CD14-positive monocyte (primary cell): ENCODE measurements at regions not wholly inside any gene's neighbourhood (a gene's known extent, or its start where the extent isn't known, plus 50 kb on each side); places are given as distances from the start of the nearest gene placed in this dataset.

Experiments
- DNase-seq, 3 donors: peaks; one replicate each; pipeline ENCODE4 v3.0.0-alpha.2; 2011 to 2022
- H2AFZ ChIP-seq: 2 replicates; pipeline ENCODE4 v1.6.0; 2012; ENCODE audit warnings: mild to moderate bottlenecking, low read depth, low read length, inconsistent platforms; ENCODE audit not compliant: insufficient read depth, poor library complexity, severe bottlenecking
- H3K27ac ChIP-seq, 2 donors: 1 replicate in 1 of 2; 2 replicates in 1 of 2; pipeline ENCODE4 v1.5.1; 2012 to 2013; ENCODE audit warnings: low read length in 2 of 2, control low read depth in 1 of 2, inconsistent platforms in 1 of 2, low read depth in 1 of 2, mild to moderate bottlenecking in 1 of 2
- H3K27me3 ChIP-seq, 2 donors: one replicate each; pipeline versions ENCODE4 v1.6.0 to v1.6.1; 2011 to 2013; ENCODE audit warnings: low read length in 2 of 2; ENCODE audit not compliant: control insufficient read depth in 2 of 2, insufficient read depth in 2 of 2
- H3K36me3 ChIP-seq, 2 donors: replicated peaks in 1 of 2; 1 replicate in 1 of 2; 2 replicates in 1 of 2; pipeline versions ENCODE4 v1.5.1 to v1.6.1; 2012 to 2013; ENCODE audit warnings: low read length in 2 of 2, control low read depth in 1 of 2, inconsistent platforms in 1 of 2, mild to moderate bottlenecking in 1 of 2; ENCODE audit not compliant: insufficient read depth in 2 of 2, control insufficient read depth in 1 of 2
- H3K4me1 ChIP-seq, 2 donors: 1 replicate in 1 of 2; 2 replicates in 1 of 2; pipeline versions ENCODE4 v1.5.1 to v1.6.1; 2012 to 2013; ENCODE audit warnings: low read length in 2 of 2, control low read depth in 1 of 2, inconsistent platforms in 1 of 2, mild to moderate bottlenecking in 1 of 2, moderate library complexity in 1 of 2; ENCODE audit not compliant: insufficient read depth in 2 of 2, control insufficient read depth in 1 of 2
- H3K4me2 ChIP-seq: replicated peaks from 2 replicates; pipeline ENCODE3; 2012; ENCODE audit warnings: low read length, moderate library complexity, mild to moderate bottlenecking; ENCODE audit not compliant: poor library complexity, severe bottlenecking; ENCODE audit errors: extremely low read depth
- H3K4me3 ChIP-seq, 3 experiments: fragments of 200-600 bp in 1 of 3; sonication (generic) in 1 of 3; replicated peaks in 1 of 3; 1 replicate in 2 of 3; 2 replicates in 1 of 3; pipeline ENCODE4 v1.5.1; 2011 to 2013; ENCODE audit warnings: low read length in 3 of 3, mild to moderate bottlenecking in 3 of 3, control low read depth in 2 of 3, low read depth in 2 of 3, inconsistent platforms in 1 of 3, moderate library complexity in 1 of 3
- H3K79me2 ChIP-seq: 2 replicates; pipeline ENCODE4 v1.6.0; 2012; ENCODE audit warnings: mild to moderate bottlenecking, control low read depth, inconsistent platforms, low read length, moderate library complexity; ENCODE audit not compliant: insufficient read depth
- H3K9ac ChIP-seq: 2 replicates; pipeline ENCODE4 v1.6.0; 2017; ENCODE audit warnings: low read length, mild to moderate bottlenecking; ENCODE audit not compliant: insufficient read depth, poor library complexity, severe bottlenecking
- H3K9me3 ChIP-seq, 2 donors: replicated peaks in 1 of 2; 1 replicate in 1 of 2; 2 replicates in 1 of 2; pipeline versions ENCODE4 v1.5.1 to v1.6.1; 2012 to 2013; ENCODE audit warnings: low read length in 2 of 2, control low read depth in 1 of 2; ENCODE audit not compliant: control insufficient read depth in 1 of 2, insufficient read depth in 1 of 2
- H4K20me1 ChIP-seq: 2 replicates; pipeline ENCODE4 v1.6.0; 2012; ENCODE audit warnings: mild to moderate bottlenecking, low read length, control low read depth, moderate library complexity; ENCODE audit not compliant: insufficient read depth
- H3K27ac Mint-ChIP-seq, 7 donors: one replicate each; pipeline ENCODE4 v1.8.0; 2020; ENCODE audit warnings: mild to moderate bottlenecking in 7 of 7, mixed read lengths in 7 of 7, moderate library complexity in 6 of 7, inconsistent platforms in 2 of 7
- H3K27me3 Mint-ChIP-seq, 3 donors: one replicate each; pipeline ENCODE4 v1.8.0; 2021 to 2022; ENCODE audit warnings: low read depth in 3 of 3, mild to moderate bottlenecking in 3 of 3, mixed read lengths in 3 of 3, moderate library complexity in 3 of 3, inconsistent platforms in 1 of 3
- H3K36me3 Mint-ChIP-seq, 2 donors: one replicate each; pipeline ENCODE4 v1.8.0; 2020; ENCODE audit warnings: mixed read lengths in 2 of 2, inconsistent platforms in 1 of 2, mild to moderate bottlenecking in 1 of 2
- H3K4me1 Mint-ChIP-seq: one replicate; pipeline ENCODE4 v1.8.0; 2020; ENCODE audit warnings: mild to moderate bottlenecking, mixed read lengths
- H3K4me3 Mint-ChIP-seq, 2 donors: one replicate each; pipeline ENCODE4 v1.8.0; 2020; ENCODE audit warnings: mild to moderate bottlenecking in 2 of 2, mixed read lengths in 2 of 2, moderate library complexity in 1 of 2
- H3K9me3 Mint-ChIP-seq, 7 donors: one replicate each; pipeline ENCODE4 v1.8.0; 2020 to 2022; ENCODE audit warnings: mixed read lengths in 7 of 7, mild to moderate bottlenecking in 6 of 7, moderate library complexity in 6 of 7, inconsistent platforms in 2 of 7
- WGBS: methylation state at CpG from one replicate; pipeline ENCODE4 v1.1.5; 2013; ENCODE audit warnings: missing lambda C conversion rate; ENCODE audit not compliant: insufficient coverage; 5-methylcytosine and 5-hydroxymethylcytosine counted together
- intact Hi-C, 2 donors: fragments of 100-400 bp; cut with micrococcal nuclease; formaldehyde crosslinking; loops; one replicate each; pipeline versions ENCODE4 v1.15.0 to v1.15.1; 2023
- TF ChIP-seq, protein P1 (sequence below): fragments of 200-600 bp; IDR thresholded peaks from one replicate; pipeline ENCODE4 v1.8.0; 2022; ENCODE audit warnings: antibody characterized with exemption, mild to moderate bottlenecking

DNA sequence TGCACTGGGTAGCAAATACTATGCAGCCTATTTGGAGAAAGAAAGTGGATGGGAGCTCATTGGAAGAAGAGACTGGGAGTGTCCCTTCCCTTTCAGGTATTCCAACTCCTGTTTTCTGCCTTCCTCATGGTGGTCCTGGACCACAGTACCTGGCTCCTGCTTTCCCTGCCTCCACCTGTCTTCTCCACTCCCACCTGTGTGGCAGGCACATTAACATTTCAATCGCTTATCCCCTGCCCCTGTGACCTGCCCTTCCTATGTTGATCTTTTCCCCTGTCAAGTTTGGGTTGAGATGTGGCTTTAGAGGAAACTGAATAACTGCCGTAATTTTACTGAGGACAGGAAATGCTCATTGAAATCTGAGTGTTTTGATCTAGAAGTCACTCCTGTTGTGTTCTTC lies 415.8 kb upstream of the PODXL start:
- H3K36me3 Mint-ChIP-seq = no peaks in the 10 kb centered on the region

DNA sequence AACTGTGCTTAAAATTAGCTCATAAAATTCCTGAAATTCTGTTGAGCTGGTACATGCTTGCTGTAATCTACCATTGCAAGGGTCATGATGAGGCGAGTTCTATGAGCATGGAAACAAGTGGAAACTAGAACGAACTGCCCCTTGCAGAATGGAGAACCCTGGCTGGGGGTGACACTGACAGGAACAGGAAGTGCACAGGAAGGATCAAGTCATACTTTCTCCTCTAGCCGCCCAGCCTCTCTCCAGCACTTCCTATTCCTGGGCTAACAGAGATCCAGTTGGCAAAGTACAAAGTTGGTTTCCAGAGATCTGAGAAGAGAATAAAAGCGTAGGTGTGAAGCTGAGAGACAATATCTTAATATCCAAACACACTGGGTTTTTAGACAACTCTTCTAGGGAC lies 414.2 kb upstream of the PODXL start:
- H3K4me2 ChIP-seq = no peak overlapping the region
- TF ChIP-seq, protein P1, sequence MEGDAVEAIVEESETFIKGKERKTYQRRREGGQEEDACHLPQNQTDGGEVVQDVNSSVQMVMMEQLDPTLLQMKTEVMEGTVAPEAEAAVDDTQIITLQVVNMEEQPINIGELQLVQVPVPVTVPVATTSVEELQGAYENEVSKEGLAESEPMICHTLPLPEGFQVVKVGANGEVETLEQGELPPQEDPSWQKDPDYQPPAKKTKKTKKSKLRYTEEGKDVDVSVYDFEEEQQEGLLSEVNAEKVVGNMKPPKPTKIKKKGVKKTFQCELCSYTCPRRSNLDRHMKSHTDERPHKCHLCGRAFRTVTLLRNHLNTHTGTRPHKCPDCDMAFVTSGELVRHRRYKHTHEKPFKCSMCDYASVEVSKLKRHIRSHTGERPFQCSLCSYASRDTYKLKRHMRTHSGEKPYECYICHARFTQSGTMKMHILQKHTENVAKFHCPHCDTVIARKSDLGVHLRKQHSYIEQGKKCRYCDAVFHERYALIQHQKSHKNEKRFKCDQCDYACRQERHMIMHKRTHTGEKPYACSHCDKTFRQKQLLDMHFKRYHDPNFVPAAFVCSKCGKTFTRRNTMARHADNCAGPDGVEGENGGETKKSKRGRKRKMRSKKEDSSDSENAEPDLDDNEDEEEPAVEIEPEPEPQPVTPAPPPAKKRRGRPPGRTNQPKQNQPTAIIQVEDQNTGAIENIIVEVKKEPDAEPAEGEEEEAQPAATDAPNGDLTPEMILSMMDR = no peak
- no peak for DNase-seq
- 58% methylated on average over 2 of the region's 4 CpGs for WGBS
- Mint-ChIP-seq H3K36me3 (no peaks in the 10 kb centered on the region), H3K4me1 (no peaks in the 10 kb centered on the region), H3K9me3 (peaks cover 0 to 3% (median 2%) of the 10 kb centered on the region in 7 donors), H3K27ac (no peak overlapping the region), H3K4me3 (no peak overlapping the region), H3K27me3 (peaks cover 1 to 8% (median 5%) of the 10 kb centered on the region in 3 donors)
- H3K4me3 ChIP-seq = no peak overlapping the region
- H2AFZ ChIP-seq = no peak overlapping the region
- no peaks in the 10 kb centered on the region for H3K79me2 ChIP-seq
- intact Hi-C loops = no loop called here
- H3K27ac ChIP-seq = no peak overlapping the region
- no peaks in the 10 kb centered on the region for H4K20me1 ChIP-seq
- H3K27me3 ChIP-seq = no peaks in the 10 kb centered on the region
- H3K36me3 ChIP-seq = no peaks in the 10 kb centered on the region
- H3K9me3 ChIP-seq = no peaks in the 10 kb centered on the region
- H3K4me1 ChIP-seq = no peaks in the 10 kb centered on the region
- no peak overlapping the region for H3K9ac ChIP-seq

More for the DNA sequence above, 415.8 kb upstream of the PODXL start:
- Mint-ChIP-seq H3K4me1 (no peaks in the 10 kb centered on the region), H3K27ac (no peak overlapping the region), H3K9me3 (peaks cover 0 to 4% (median 2%) of the 10 kb centered on the region in 7 donors), H3K4me3 (no peak overlapping the region), H3K27me3 (peaks cover 1 to 8% (median 4%) of the 10 kb centered on the region in 3 donors)
- H3K4me3 ChIP-seq = no peak overlapping the region
- TF ChIP-seq, protein P1 = no peak
- no peak for DNase-seq
- no peak overlapping the region for H2AFZ ChIP-seq
- no peaks in the 10 kb centered on the region for H3K4me1 ChIP-seq
- H4K20me1 ChIP-seq = no peaks in the 10 kb centered on the region
- H3K9ac ChIP-seq = no peak overlapping the region
- H3K27me3 ChIP-seq = no peaks in the 10 kb centered on the region
- no peak overlapping the region for H3K4me2 ChIP-seq
- no peaks in the 10 kb centered on the region for H3K9me3 ChIP-seq
- H3K79me2 ChIP-seq = no peaks in the 10 kb centered on the region
- intact Hi-C loops = no loop called here
- H3K36me3 ChIP-seq = no peaks in the 10 kb centered on the region
- no peak overlapping the region for H3K27ac ChIP-seq
- 33% methylated on average over 1 of the region's 2 CpGs for WGBS
